ENCODE measurements at regions not wholly inside any gene's neighbourhood (a gene's known extent, or its start where the extent isn't known, plus 50 kb on each side); places are given as distances from the start of the nearest gene placed in this dataset.

- dilution Hi-C loops (cut with MboI; ENCODE audit: extremely low pct_ligation_motif_present, low sequenced_read_pairs) = no loop called here
- DNase-seq (ENCODE audit: low read depth, low spot score) (no peak), FAIRE-seq (no peak)
- Histone ChIP-seq H2AFZ (ENCODE audit: control insufficient read depth, low read length) (no peak overlapping the region), H3K79me2 (ENCODE audit: control insufficient read depth, insufficient read depth, low read length) (no peaks in the 10 kb centered on the region), H3K4me3 (ENCODE audit: control insufficient read depth in 2 of 3, extremely low read depth in 1 of 3, insufficient read depth in 2 of 3, low read depth in 1 of 3, low read length in 3 of 3) (no peak overlapping the region), H3K9me1 (ENCODE audit: control insufficient read depth, extremely low read depth, insufficient read depth, low read length) (no peaks in the 10 kb centered on the region), H3K4me1 (ENCODE audit: control insufficient read depth, extremely low read depth, insufficient read depth, low read length) (no peaks in the 10 kb centered on the region), H3K9ac (ENCODE audit: control insufficient read depth, extremely low read depth, insufficient read depth, low read length) (no peak overlapping the region), H3K4me2 (ENCODE audit: control insufficient read depth, extremely low read depth, insufficient read depth, low read depth, low read length) (no peak overlapping the region), H3K9me3 (ENCODE audit: control insufficient read depth, low read depth, low read length) (peaks cover 4% of the 10 kb centered on the region), H3K27ac (ENCODE audit: control insufficient read depth, insufficient read depth, low read length) (no peak overlapping the region), H3K36me3 (ENCODE audit: control insufficient read depth in 2 of 2, extremely low read depth in 1 of 2, insufficient read depth in 2 of 2, low read length in 2 of 2) (no peaks in the 10 kb centered on the region), H4K20me1 (ENCODE audit: control insufficient read depth, extremely low read depth, insufficient read depth, low read length) (no peaks in the 10 kb centered on the region), H3K27me3 (ENCODE audit: control insufficient read depth, extremely low read depth, insufficient read depth, low read length) (no peaks in the 10 kb centered on the region)
- no peak for TF ChIP-seq CTCF (optimal IDR thresholded peaks at IDR 0.05 in 1 of 3, IDR thresholded peaks at IDR 0.05 in 1 of 3, conservative IDR thresholded peaks at IDR 0.05 in 1 of 3; ENCODE audit: extremely low read depth in 1 of 3, insufficient read depth in 2 of 3, low read length in 3 of 3)
- no peak for TF ChIP-seq EZH2 (IDR thresholded peaks at IDR 0.05; ENCODE audit: low read length)
Measured at GRCh38 chrX:145727476-145727875, 90.2 kb upstream of the SLITRK2 start.

GRCh38 chrX:145729635-145730034 lies 88.0 kb upstream of the SLITRK2 start:
- no peak overlapping the region for H3K4me2 ChIP-seq (ENCODE audit: control insufficient read depth, extremely low read depth, insufficient read depth, low read depth, low read length)
- dilution Hi-C loops (cut with MboI; ENCODE audit: extremely low pct_ligation_motif_present, low sequenced_read_pairs) = no loop called here

More at GRCh38 chrX:145729635-145730034, 88.0 kb upstream of the SLITRK2 start:
- H3K9me3 ChIP-seq (ENCODE audit: control insufficient read depth, low read depth, low read length) = peaks cover 4% of the 10 kb centered on the region
- H3K9ac ChIP-seq (ENCODE audit: control insufficient read depth, extremely low read depth, insufficient read depth, low read length) = no peak overlapping the region
- H3K27ac ChIP-seq (ENCODE audit: control insufficient read depth, insufficient read depth, low read length) = no peak overlapping the region
- H3K9me1 ChIP-seq (ENCODE audit: control insufficient read depth, extremely low read depth, insufficient read depth, low read length) = no peaks in the 10 kb centered on the region
- H4K20me1 ChIP-seq (ENCODE audit: control insufficient read depth, extremely low read depth, insufficient read depth, low read length) = no peaks in the 10 kb centered on the region
- TF ChIP-seq EZH2 (IDR thresholded peaks at IDR 0.05; ENCODE audit: low read length) = no peak
- TF ChIP-seq CTCF (optimal IDR thresholded peaks at IDR 0.05 in 1 of 3, IDR thresholded peaks at IDR 0.05 in 1 of 3, conservative IDR thresholded peaks at IDR 0.05 in 1 of 3; ENCODE audit: extremely low read depth in 1 of 3, insufficient read depth in 2 of 3, low read length in 3 of 3) = no peak
- H2AFZ ChIP-seq (ENCODE audit: control insufficient read depth, low read length) = no peak overlapping the region
- FAIRE-seq (no peak), DNase-seq (ENCODE audit: low read depth, low spot score) (no peak)
- H3K4me1 ChIP-seq (ENCODE audit: control insufficient read depth, extremely low read depth, insufficient read depth, low read length) = no peaks in the 10 kb centered on the region
- H3K27me3 ChIP-seq (ENCODE audit: control insufficient read depth, extremely low read depth, insufficient read depth, low read length) = no peaks in the 10 kb centered on the region
- H3K4me3 ChIP-seq (ENCODE audit: control insufficient read depth in 2 of 3, extremely low read depth in 1 of 3, insufficient read depth in 2 of 3, low read depth in 1 of 3, low read length in 3 of 3) = no peak overlapping the region
- H3K79me2 ChIP-seq (ENCODE audit: control insufficient read depth, insufficient read depth, low read length) = no peaks in the 10 kb centered on the region
- H3K36me3 ChIP-seq (ENCODE audit: control insufficient read depth in 2 of 2, extremely low read depth in 1 of 2, insufficient read depth in 2 of 2, low read length in 2 of 2) = no peaks in the 10 kb centered on the region

Data from keratinocyte (primary cell).